Testis (tissue), 2 donors: ENCODE measurements at regions not wholly inside any gene's neighbourhood (a gene's known extent, or its start where the extent isn't known, plus 50 kb on each side); places are given as distances from the start of the nearest gene placed in this dataset.

Source experiments
- DNase-seq: peaks from one replicate; pipeline ENCODE4 v3.0.0-alpha.2; 2019
- H3K27ac ChIP-seq, 2 donors: fragments of 200-600 bp; sonication (generic); one replicate each; pipeline ENCODE4 v1.5.1; 2019
- H3K27me3 ChIP-seq: fragments of 200-600 bp; sonication (generic); one replicate; pipeline ENCODE4 v1.5.1; 2019
- H3K36me3 ChIP-seq: fragments of 200-600 bp; sonication (generic); one replicate; pipeline ENCODE4 v1.5.1; 2017; ENCODE audit warnings: low read depth; ENCODE audit errors: missing control alignments
- H3K4me1 ChIP-seq: fragments of 200-600 bp; sonication (generic); one replicate; pipeline ENCODE4 v1.5.1; 2019
- H3K4me3 ChIP-seq, 2 donors: fragments of 200-600 bp; sonication (generic); one replicate each; pipeline ENCODE4 v1.5.1; 2017 to 2019
- H3K9me3 ChIP-seq: fragments of 200-600 bp; sonication (generic); one replicate; pipeline ENCODE4 v1.5.1; 2017
- POLR2A ChIP-seq: fragments of 450-650 bp; IDR thresholded peaks from one replicate; pipeline ENCODE4 v1.6.1; 2017; ENCODE audit warnings: antibody characterized with exemption, mild to moderate bottlenecking, moderate library complexity
- WGBS, 2 donors: methylation state at CpG; one replicate each; pipeline ENCODE4 v1.1.5; 2018; 5-methylcytosine and 5-hydroxymethylcytosine counted together
- intact Hi-C: fragments of 100-400 bp; cut with DNase I; formaldehyde crosslinking; loops from one replicate; pipeline ENCODE4 v1.15.1; 2023; ENCODE audit warnings: low total_unique reads
- TF ChIP-seq, protein P1 (sequence below), 3 experiments: fragments of 450-650 bp in 2 of 3; fragments of 200-600 bp in 1 of 3; sonication (generic) in 1 of 3; IDR thresholded peaks; one replicate each; pipeline ENCODE4 v1.5.1; 2016 to 2019; ENCODE audit warnings: antibody characterized with exemption in 3 of 3, mild to moderate bottlenecking in 2 of 3, moderate library complexity in 1 of 3

DNA sequence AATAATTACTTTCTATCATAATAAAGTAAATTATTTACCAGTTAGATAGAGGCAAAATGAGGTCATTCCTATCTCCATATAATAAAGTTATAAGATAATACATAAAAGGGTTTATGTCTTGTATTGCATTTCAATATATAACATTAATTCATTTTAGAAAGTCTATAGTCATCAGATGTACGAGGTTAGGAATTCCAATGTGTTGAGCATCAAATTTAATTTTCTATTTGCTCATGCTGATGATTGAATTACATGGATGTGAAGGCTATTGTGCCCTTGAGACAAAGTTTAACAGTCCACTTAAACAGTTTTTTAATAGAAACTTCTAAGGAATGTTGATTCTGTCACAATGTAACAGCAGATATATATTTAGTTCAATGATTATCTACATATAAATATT is 678.3 kb upstream of the LRRN3 start:
- H3K4me1 ChIP-seq, result no peaks in the 10 kb centered on the region
- WGBS, 2 donors, result 83% methylated on average over 1 of the region's 1 CpG
- H3K36me3 ChIP-seq, result no peaks in the 10 kb centered on the region
- no peaks in the 10 kb centered on the region for H3K27me3 ChIP-seq
- TF ChIP-seq, protein P1, sequence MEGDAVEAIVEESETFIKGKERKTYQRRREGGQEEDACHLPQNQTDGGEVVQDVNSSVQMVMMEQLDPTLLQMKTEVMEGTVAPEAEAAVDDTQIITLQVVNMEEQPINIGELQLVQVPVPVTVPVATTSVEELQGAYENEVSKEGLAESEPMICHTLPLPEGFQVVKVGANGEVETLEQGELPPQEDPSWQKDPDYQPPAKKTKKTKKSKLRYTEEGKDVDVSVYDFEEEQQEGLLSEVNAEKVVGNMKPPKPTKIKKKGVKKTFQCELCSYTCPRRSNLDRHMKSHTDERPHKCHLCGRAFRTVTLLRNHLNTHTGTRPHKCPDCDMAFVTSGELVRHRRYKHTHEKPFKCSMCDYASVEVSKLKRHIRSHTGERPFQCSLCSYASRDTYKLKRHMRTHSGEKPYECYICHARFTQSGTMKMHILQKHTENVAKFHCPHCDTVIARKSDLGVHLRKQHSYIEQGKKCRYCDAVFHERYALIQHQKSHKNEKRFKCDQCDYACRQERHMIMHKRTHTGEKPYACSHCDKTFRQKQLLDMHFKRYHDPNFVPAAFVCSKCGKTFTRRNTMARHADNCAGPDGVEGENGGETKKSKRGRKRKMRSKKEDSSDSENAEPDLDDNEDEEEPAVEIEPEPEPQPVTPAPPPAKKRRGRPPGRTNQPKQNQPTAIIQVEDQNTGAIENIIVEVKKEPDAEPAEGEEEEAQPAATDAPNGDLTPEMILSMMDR (IDR thresholded peaks at IDR 0.05), result no peak
- intact Hi-C loops, result no loop called here
- no peak for DNase-seq
- no peak overlapping the region for H3K27ac ChIP-seq
- H3K4me3 ChIP-seq, result no peak overlapping the region
- no peaks in the 10 kb centered on the region for H3K9me3 ChIP-seq

DNA sequence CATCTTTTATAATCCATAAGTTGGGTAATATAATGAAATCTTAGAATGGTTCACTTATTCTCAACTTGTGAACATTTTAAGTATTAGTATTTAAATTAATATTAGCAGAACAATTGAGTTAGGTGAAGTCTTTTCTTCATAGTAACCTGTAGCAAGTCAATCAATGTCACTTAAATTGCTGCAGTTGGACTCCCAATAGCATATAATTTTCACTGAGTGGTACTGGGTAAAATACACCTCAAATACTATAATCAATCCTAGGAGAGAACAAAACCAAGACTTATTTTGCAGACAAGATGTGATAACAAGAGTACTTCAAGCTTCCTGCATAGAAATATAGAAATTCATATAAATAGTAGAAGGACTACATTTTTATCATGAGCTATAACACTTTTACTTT is 677.9 kb upstream of the LRRN3 start:
- H3K27me3 ChIP-seq, result no peaks in the 10 kb centered on the region
- no peaks in the 10 kb centered on the region for H3K36me3 ChIP-seq
- no peaks in the 10 kb centered on the region for H3K4me1 ChIP-seq
- DNase-seq, result no peak
- H3K4me3 ChIP-seq, result no peak overlapping the region
- H3K9me3 ChIP-seq, result no peaks in the 10 kb centered on the region
- intact Hi-C loops, result no loop called here
- TF ChIP-seq, protein P1 (IDR thresholded peaks at IDR 0.05), result no peak
- no peak for TF ChIP-seq POLR2A
- no peak overlapping the region for H3K27ac ChIP-seq

GRCh38 chr7:110417611-110418010 is 673.3 kb upstream of the LRRN3 start:
- H3K27me3 ChIP-seq, result no peaks in the 10 kb centered on the region
- no peak overlapping the region for H3K4me3 ChIP-seq
- intact Hi-C loops, result no loop called here
- TF ChIP-seq, protein P1 (IDR thresholded peaks at IDR 0.05), result no peak
- TF ChIP-seq POLR2A, result no peak
- H3K36me3 ChIP-seq, result no peaks in the 10 kb centered on the region
- no peak for DNase-seq
- no peaks in the 10 kb centered on the region for H3K9me3 ChIP-seq
- H3K4me1 ChIP-seq, result peaks cover 3% of the 10 kb centered on the region
- no peak overlapping the region for H3K27ac ChIP-seq
- WGBS, 2 donors, result 66 to 79% methylated on average over 2 of the region's 2 CpGs

GRCh38 chr7:110418659-110419280 is 672.2 kb upstream of the LRRN3 start:
- H3K4me3 ChIP-seq, result no peak overlapping the region
- TF ChIP-seq POLR2A, result no peak
- TF ChIP-seq, protein P1 (IDR thresholded peaks at IDR 0.05), result no peak
- H3K4me1 ChIP-seq, result peaks cover 3% of the 10 kb centered on the region
- H3K9me3 ChIP-seq, result no peaks in the 10 kb centered on the region
- no peak overlapping the region for H3K27ac ChIP-seq
- no peak for DNase-seq
- intact Hi-C loops, result no loop called here
- no peaks in the 10 kb centered on the region for H3K27me3 ChIP-seq
- no peaks in the 10 kb centered on the region for H3K36me3 ChIP-seq
- WGBS, 2 donors, result 72 to 73% methylated on average over 2 of the region's 2 CpGs

- TF ChIP-seq POLR2A, result no peak
- TF ChIP-seq, protein P1 (IDR thresholded peaks at IDR 0.05), result no peak
- intact Hi-C loops, result no loop called here
- Histone ChIP-seq H3K4me1 (peaks cover 3% of the 10 kb centered on the region), H3K27me3 (no peaks in the 10 kb centered on the region), H3K4me3 (no peak overlapping the region), H3K36me3 (no peaks in the 10 kb centered on the region), H3K27ac (no peak overlapping the region), H3K9me3 (no peaks in the 10 kb centered on the region)
- WGBS, 2 donors, result 73 to 82% methylated on average over 1 of the region's 1 CpG
- no peak for DNase-seq
Observed at GRCh38 chr7:110420788-110421187, 670.1 kb upstream of the LRRN3 start.
